ENCODE measurements at regions not wholly inside any gene's neighbourhood (a gene's known extent, or its start where the extent isn't known, plus 50 kb on each side); places are given as distances from the start of the nearest gene placed in this dataset.

GRCh38 chrX:2568125-2568524 lies 67.3 kb upstream of the DHRSX start:
- TF ChIP-seq E2F4 (CRISPR knock-in tag; IDR thresholded peaks at IDR 0.05; ENCODE audit: borderline replicate concordance, low read depth): no peak
- no peak for TF ChIP-seq CTCF (IDR thresholded peaks at IDR 0.05)
- TF ChIP-seq ZNF138 (CRISPR knock-in tag; conservative IDR thresholded peaks at IDR 0.05): no peak
- no peak for TF ChIP-seq NR2C2 (CRISPR knock-in tag; IDR thresholded peaks at IDR 0.05)
- no peak for TF ChIP-seq AFF4 (CRISPR knock-in tag; IDR thresholded peaks at IDR 0.05; ENCODE audit: borderline replicate concordance)
- TF ChIP-seq ATF2 (CRISPR knock-in tag; IDR thresholded peaks at IDR 0.05; ENCODE audit: borderline replicate concordance, low read depth): no peak
- TF ChIP-seq USF2 (CRISPR knock-in tag; IDR thresholded peaks at IDR 0.05): no peak
- no peak for TF ChIP-seq FOXJ3 (CRISPR knock-in tag; IDR thresholded peaks at IDR 0.05; ENCODE audit: borderline replicate concordance)
- TF ChIP-seq ZNF416 (CRISPR knock-in tag; IDR thresholded peaks at IDR 0.05): no peak
- no peak for TF ChIP-seq CBFB (CRISPR knock-in tag; IDR thresholded peaks at IDR 0.05; ENCODE audit: low read depth)
- TF ChIP-seq ZNF281 (CRISPR knock-in tag; IDR thresholded peaks at IDR 0.05): no peak
- TF ChIP-seq SOX15 (CRISPR knock-in tag; IDR thresholded peaks at IDR 0.05): no peak
- TF ChIP-seq ATF3 (CRISPR knock-in tag; conservative IDR thresholded peaks at IDR 0.05): no peak

Measured in WTC11 (cell line).